Memory B cell (primary cell): ENCODE measurements at regions not wholly inside any gene's neighbourhood (a gene's known extent, or its start where the extent isn't known, plus 50 kb on each side); places are given as distances from the start of the nearest gene placed in this dataset.
"Not testable (repeated sequence)": the region's sequence is repeated elsewhere in the genome, so short reads cannot be mapped to it uniquely, and the experiment has no call there.

ENCODE experiments used
- ATAC-seq: fragments of 150-1000 bp; cut with Tn5 transposase; 2 replicates; pipeline ENCODE4 v1.10.0; 2021; ENCODE audit warnings: low read depth, mild to moderate bottlenecking, moderate library complexity
- DNase-seq, 2 donors: peaks; one replicate each; pipeline ENCODE4 v3.0.0; 2022; ENCODE audit warnings: low spot score in 2 of 2
- H3K27ac Mint-ChIP-seq: one replicate; pipeline ENCODE4 v1.8.0; 2022; ENCODE audit warnings: mild to moderate bottlenecking, moderate library complexity, mixed read lengths
- H3K27me3 Mint-ChIP-seq: one replicate; pipeline ENCODE4 v1.8.0; 2022; ENCODE audit warnings: mixed read lengths
- H3K36me3 Mint-ChIP-seq: one replicate; pipeline ENCODE4 v1.8.0; 2022; ENCODE audit warnings: mild to moderate bottlenecking, mixed read lengths
- H3K4me1 Mint-ChIP-seq: one replicate; pipeline ENCODE4 v1.8.0; 2022; ENCODE audit warnings: mixed read lengths
- H3K4me3 Mint-ChIP-seq: one replicate; pipeline ENCODE4 v1.8.0; 2022; ENCODE audit warnings: mild to moderate bottlenecking, moderate library complexity, mixed read lengths
- H3K9me3 Mint-ChIP-seq: one replicate; pipeline ENCODE4 v1.8.0; 2022; ENCODE audit warnings: mixed read lengths

DNA sequence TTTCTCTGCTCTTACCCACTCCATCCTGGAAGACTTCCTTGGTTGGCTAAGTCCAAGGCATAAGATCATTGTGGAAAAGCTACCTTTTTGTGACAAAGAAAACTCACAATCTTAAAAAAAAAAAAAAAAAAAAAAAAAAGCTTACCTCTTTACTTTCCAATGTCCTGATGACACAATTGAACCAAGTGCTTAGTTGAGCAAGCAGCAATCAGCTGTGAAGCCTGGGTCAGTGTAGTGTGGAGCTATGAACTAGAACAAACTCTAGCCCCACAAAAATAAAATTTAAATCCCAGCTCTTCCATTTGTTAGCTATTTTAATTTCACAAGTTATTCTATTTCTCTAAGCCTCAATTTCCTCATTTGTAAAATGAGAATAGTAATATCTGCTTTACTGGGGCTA is 647.6 kb downstream of the LMO4 start:
- no peak overlapping the region for H3K27ac Mint-ChIP-seq
- no peak overlapping the region for H3K4me3 Mint-ChIP-seq
- no peak for ATAC-seq
- H3K36me3 Mint-ChIP-seq = no peaks in the 10 kb centered on the region
- H3K27me3 Mint-ChIP-seq = peaks cover 2% of the 10 kb centered on the region
- DNase-seq = no peak
- H3K9me3 Mint-ChIP-seq = no peaks in the 10 kb centered on the region
- no peaks in the 10 kb centered on the region for H3K4me1 Mint-ChIP-seq

DNA sequence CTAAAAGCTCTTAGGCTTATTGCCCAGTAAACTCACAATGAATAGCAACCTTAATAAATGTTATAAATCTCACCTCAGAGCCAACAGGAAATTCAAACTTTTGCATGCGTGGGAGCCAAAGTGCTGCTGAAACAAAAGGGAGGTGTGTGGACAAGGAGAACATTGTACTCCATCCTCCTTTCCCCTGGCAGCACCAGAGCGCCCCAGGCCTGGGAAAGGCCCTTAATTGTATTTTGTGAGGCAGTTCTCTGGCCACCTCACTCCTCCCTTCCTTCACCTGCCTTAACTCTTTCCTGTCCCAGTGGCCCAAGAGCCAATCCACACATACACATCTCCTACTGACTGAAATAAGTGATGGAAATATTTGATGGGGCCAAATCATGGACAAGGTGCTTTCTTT is 648.5 kb downstream of the LMO4 start:
- no peak overlapping the region for H3K27ac Mint-ChIP-seq

DNA sequence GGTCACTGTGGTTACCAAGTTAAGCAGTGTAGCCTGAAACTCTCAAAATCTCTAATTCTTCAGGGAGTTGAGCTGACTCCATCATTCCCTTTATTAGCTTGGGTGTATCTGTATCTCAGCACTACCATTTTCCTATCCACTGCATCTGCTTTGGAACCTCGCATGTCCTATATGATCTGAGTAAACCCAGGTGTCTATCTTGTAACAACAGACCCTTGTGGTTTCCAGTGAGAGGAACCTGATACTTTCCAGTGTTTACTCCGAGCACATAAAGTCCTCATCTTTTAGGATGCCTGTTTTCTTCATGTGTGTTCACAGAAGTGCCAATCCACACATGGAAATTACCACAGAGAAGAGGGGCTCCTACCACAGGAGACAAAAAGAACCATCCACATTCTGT is 650.4 kb downstream of the LMO4 start:
- H3K4me3 Mint-ChIP-seq = no peak overlapping the region
- no peak overlapping the region for H3K27ac Mint-ChIP-seq
- no peaks in the 10 kb centered on the region for H3K36me3 Mint-ChIP-seq
- peaks cover 6% of the 10 kb centered on the region for H3K27me3 Mint-ChIP-seq
- DNase-seq = no peak
- H3K9me3 Mint-ChIP-seq = no peaks in the 10 kb centered on the region
- no peak for ATAC-seq
- H3K4me1 Mint-ChIP-seq = no peaks in the 10 kb centered on the region

More for the DNA sequence above, 648.5 kb downstream of the LMO4 start:
- H3K4me3 Mint-ChIP-seq = no peak overlapping the region
- DNase-seq (no peak), ATAC-seq (no peak)
- H3K36me3 Mint-ChIP-seq = no peaks in the 10 kb centered on the region
- no peaks in the 10 kb centered on the region for H3K4me1 Mint-ChIP-seq
- peaks cover 2% of the 10 kb centered on the region for H3K27me3 Mint-ChIP-seq
- no peaks in the 10 kb centered on the region for H3K9me3 Mint-ChIP-seq

DNA sequence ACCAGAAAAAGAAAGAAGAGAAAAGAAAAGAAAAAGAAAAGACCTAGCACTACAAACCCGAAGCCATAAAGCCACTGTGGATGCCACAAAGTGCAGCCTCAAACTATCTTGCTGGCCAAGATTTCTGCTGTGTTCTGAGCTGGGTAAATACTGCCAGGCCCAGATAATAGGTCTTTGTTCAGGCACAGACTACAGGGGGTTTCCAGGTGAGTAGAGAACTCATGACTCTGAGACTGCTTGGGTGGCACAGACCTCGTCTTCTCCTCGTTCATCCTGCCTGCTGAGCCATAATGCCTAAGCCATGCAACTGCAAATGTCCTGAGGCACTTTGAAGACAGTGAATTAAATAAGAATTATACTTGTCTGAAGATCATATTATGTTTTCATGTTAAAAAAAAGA is 651.8 kb downstream of the LMO4 start:
- Mint-ChIP-seq H3K36me3 (no peaks in the 10 kb centered on the region), H3K4me1 (no peaks in the 10 kb centered on the region), H3K27ac (no peak overlapping the region), H3K27me3 (peaks cover 8% of the 10 kb centered on the region), H3K9me3 (no peaks in the 10 kb centered on the region), H3K4me3 (no peak overlapping the region)
- DNase-seq = no peak
- no peak for ATAC-seq

DNA sequence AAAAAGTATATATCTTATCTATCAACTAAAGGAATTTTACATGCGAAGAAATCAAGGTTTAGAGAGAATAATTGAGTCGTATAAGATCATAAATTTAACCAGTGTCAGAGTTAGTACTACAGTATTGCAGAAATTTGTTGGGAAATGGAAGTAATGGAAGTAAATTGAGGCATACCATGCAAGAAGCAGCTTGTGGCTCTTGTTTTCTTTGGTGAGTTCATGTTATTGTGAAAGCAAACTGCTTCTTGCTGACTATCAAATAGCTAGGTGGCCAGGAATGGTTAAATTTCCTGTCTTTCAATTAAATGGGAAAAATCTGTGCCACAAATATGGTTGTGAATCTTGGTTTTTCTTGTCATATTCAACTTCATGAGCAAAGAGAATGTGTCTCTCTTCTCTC is 652.7 kb downstream of the LMO4 start:
- H3K4me1 Mint-ChIP-seq = no peaks in the 10 kb centered on the region
- no peaks in the 10 kb centered on the region for H3K9me3 Mint-ChIP-seq
- no peak for ATAC-seq
- DNase-seq = no peak
- no peak overlapping the region for H3K27ac Mint-ChIP-seq
- H3K27me3 Mint-ChIP-seq = peaks cover 8% of the 10 kb centered on the region
- no peaks in the 10 kb centered on the region for H3K36me3 Mint-ChIP-seq
- H3K4me3 Mint-ChIP-seq = no peak overlapping the region

DNA sequence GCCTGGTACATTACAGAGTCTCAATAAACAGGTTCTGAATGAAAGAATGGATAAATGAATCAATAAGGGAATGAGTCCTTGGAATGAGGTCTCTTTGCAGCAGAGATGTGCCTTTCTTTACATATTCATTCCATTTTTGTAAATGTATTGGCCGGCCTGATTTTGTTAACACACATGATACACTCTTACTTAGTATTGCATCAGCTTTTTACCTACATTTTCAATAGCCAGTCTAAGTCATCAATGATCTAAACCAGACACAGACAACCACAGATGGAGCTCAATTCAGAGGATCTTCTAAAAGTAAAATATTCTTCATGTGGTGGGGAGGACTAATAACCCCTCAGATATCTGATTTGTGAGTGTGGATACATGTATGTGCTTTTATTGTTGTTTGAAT is 653.1 kb downstream of the LMO4 start:
- no peak for ATAC-seq
- no peak for DNase-seq
- no peaks in the 10 kb centered on the region for H3K4me1 Mint-ChIP-seq
- peaks cover 8% of the 10 kb centered on the region for H3K27me3 Mint-ChIP-seq
- H3K4me3 Mint-ChIP-seq = no peak overlapping the region
- no peaks in the 10 kb centered on the region for H3K9me3 Mint-ChIP-seq
- no peaks in the 10 kb centered on the region for H3K36me3 Mint-ChIP-seq
- no peak overlapping the region for H3K27ac Mint-ChIP-seq

DNA sequence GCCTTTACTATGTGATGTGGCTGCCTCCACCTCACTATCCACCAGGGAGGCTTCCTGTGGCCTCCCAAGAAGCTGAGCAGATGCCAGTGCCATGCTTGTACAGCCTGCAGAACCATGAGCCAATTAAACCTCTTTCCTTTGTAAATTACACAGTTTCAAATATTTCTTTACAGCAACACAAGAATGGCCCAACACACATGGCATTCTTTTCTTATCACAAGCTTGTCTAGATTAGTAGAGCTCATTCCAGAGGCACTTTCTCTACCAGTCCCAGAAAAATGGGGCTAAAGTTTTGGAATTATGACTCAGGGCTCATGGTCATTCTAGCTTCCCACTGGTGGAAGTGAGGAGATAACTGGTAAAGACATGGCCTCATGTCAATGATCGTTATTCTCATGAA is 655.2 kb downstream of the LMO4 start:
- H3K36me3 Mint-ChIP-seq = no peaks in the 10 kb centered on the region
- no peak overlapping the region for H3K4me3 Mint-ChIP-seq
- H3K27me3 Mint-ChIP-seq = peaks cover 8% of the 10 kb centered on the region
- ATAC-seq (no peak), DNase-seq (no peak)
- H3K27ac Mint-ChIP-seq = no peak overlapping the region
- no peaks in the 10 kb centered on the region for H3K4me1 Mint-ChIP-seq
- H3K9me3 Mint-ChIP-seq = no peaks in the 10 kb centered on the region

DNA sequence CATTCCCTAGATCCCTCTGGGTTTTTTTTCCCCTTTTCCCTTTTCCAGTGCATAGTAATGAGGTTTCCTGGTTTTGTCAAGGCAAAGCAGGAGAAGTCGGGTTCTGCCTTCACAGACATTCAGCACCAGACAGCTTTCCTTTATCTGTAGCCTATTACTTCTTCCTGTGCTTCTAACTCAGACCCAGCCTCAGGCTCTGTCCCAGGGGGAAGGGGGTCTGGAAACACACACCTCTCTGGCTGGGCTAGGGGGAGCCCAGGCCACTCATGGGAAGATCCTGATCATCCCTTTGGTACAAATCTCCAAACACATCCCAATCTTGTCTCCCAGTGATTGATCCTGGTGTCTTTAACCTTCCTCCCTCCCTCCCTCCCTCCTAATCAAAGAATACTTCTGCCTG is 656.4 kb downstream of the LMO4 start:
- ATAC-seq (no peak), DNase-seq (no peak)
- no peaks in the 10 kb centered on the region for H3K4me1 Mint-ChIP-seq
- H3K27me3 Mint-ChIP-seq = peaks cover 8% of the 10 kb centered on the region
- no peak overlapping the region for H3K27ac Mint-ChIP-seq
- no peaks in the 10 kb centered on the region for H3K9me3 Mint-ChIP-seq
- no peak overlapping the region for H3K4me3 Mint-ChIP-seq
- no peaks in the 10 kb centered on the region for H3K36me3 Mint-ChIP-seq

DNA sequence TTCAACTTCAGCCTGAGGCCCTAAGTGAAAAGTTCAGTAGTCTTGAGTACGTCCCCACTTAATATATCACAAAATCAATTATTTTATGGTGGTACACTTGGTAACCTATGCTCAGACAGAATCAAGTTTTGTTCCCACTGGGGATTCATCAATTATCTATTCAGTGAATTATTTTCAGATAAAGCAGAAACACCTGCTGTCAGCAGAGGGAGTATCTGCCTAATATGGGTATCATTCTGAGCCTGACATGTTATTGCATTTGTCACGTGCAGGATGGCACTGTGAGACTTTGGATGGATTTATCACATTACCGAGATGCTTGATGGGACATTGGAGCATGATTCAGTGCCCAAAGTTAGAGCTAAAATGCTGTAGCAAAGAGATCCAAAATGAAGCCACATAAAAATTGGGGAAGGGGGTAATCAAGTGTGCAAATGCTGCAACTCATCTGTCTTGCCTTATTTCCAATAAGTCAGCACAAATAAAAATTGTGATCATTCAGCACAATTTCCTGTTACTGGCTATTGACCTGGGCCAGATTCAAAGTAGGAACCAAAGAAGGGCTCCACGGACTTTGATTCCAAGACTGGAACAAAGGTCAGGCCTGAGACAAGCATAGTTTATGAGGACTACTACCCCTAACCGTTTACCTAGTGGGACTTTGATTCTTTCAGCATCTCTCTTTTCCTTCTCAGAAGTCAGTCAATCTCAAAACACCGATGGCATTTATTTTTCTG is 657.6 kb downstream of the LMO4 start:
- no peak for ATAC-seq
- Mint-ChIP-seq H3K27me3 (peaks cover 6% of the 10 kb centered on the region), H3K4me1 (no peaks in the 10 kb centered on the region), H3K36me3 (no peaks in the 10 kb centered on the region), H3K9me3 (no peaks in the 10 kb centered on the region), H3K27ac (no peak overlapping the region), H3K4me3 (no peak overlapping the region)
- no peak for DNase-seq

DNA sequence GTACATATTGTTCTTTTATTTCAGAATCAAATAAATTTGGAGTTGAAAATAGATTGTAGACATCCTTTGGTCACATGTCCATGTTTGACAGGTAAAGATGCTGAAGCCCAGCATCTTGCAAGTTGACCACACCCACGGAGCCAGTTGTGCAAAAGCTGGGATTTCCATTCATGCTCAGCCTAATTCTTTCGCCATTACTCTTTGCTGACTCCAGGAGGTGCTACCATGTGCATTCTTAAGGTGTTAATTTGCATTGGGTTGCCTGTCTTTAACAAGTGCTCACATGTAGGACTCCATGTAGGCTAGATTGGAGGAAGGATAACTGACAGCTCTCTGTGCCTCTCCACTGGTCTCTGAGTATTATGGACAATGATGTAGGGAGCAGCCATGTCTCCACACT is 660.7 kb downstream of the LMO4 start:
- H3K9me3 Mint-ChIP-seq = no peaks in the 10 kb centered on the region
- no peak overlapping the region for H3K4me3 Mint-ChIP-seq
- ATAC-seq = no peak
- H3K36me3 Mint-ChIP-seq = no peaks in the 10 kb centered on the region
- no peak for DNase-seq
- no peak overlapping the region for H3K27ac Mint-ChIP-seq
- H3K27me3 Mint-ChIP-seq = no peaks in the 10 kb centered on the region
- H3K4me1 Mint-ChIP-seq = no peaks in the 10 kb centered on the region

DNA sequence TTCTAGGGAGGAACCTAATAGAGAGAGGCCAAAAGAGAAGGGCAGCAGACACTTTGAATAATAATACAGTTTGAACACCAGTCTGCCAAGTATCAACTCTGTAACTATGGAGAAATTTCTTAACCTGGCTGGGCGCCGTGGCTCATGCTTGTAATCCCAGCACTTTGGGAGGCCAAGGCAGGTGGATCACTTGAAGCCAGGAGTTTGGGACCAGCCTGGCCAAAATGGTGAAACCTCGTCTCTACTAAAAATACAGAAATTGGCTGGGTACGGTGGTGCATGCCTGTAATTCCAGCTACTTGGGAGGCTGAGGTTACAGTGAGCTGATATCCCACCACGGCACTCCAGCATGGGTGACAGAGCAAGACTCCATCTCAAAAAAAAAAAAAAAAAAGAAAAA is 663.9 kb downstream of the LMO4 start:
- not testable (repeated sequence) for H3K27ac Mint-ChIP-seq, ATAC-seq, H3K4me3 Mint-ChIP-seq, H3K27me3 Mint-ChIP-seq, H3K36me3 Mint-ChIP-seq, H3K9me3 Mint-ChIP-seq, H3K4me1 Mint-ChIP-seq, DNase-seq

DNA sequence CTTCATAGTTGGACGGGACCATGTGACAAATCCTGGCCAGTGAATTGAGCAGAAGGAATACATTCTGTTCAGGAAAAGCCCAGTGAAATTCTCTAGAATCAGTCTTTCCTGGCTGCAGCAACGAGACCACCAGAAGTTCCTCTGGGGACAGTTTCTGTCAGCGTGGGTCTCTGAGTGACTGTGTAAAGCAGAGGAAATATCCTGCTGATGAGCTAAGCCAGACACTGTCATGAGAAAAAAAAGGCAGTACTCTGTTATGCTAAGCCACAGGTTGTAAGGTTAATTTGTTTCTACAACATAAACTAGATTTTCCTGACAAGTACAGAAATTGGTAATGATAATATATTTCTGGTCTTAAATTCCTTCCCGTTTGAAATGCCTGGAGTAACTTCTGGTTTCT is 664.4 kb downstream of the LMO4 start:
- H3K4me3 Mint-ChIP-seq = no peak overlapping the region
- H3K36me3 Mint-ChIP-seq = no peaks in the 10 kb centered on the region
- ATAC-seq (no peak), DNase-seq (no peak)
- H3K27me3 Mint-ChIP-seq = peaks cover 3% of the 10 kb centered on the region
- H3K9me3 Mint-ChIP-seq = no peaks in the 10 kb centered on the region
- no peak overlapping the region for H3K27ac Mint-ChIP-seq
- H3K4me1 Mint-ChIP-seq = no peaks in the 10 kb centered on the region

DNA sequence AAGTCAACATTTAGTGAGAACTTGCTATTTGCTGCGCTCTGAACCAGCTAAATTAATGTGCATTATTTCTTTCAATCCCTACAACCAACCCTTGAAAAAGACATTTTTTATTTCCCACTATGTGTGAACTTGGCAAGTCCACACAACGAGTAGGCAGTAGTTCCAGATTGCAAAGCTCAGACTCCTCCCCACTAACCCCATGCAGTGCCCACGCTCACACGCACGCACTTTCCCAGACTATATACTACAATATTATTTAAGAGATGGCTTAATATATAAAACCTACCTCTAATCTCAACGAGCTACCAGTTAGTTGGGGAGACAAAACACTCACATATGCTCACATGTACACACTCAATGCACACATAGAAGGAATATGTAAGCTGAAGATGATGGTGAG is 671.2 kb downstream of the LMO4 start:
- no peaks in the 10 kb centered on the region for H3K9me3 Mint-ChIP-seq
- DNase-seq = no peak
- H3K4me1 Mint-ChIP-seq = no peaks in the 10 kb centered on the region
- no peak for ATAC-seq
- H3K36me3 Mint-ChIP-seq = no peaks in the 10 kb centered on the region
- peaks cover 14% of the 10 kb centered on the region for H3K27me3 Mint-ChIP-seq
- H3K4me3 Mint-ChIP-seq = no peak overlapping the region
- no peak overlapping the region for H3K27ac Mint-ChIP-seq

DNA sequence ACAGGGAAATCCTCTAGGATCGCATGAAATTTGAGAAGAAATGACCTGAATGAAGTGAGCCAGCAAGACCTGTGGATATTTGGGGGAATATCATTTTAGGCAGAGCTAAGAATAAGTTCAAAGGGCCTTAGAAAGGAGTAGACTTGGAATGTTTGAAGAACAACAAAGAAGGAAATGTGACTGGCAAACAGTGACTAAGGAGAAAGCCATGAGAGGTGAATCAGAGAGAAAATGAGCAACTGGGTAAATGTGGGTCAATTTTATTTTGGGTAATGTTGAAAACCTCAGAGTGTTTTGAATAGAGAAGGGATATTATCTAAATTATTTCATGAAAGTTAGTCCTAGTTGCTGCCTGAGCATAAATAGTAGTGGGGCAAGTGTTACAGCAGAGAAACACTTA is 672.8 kb downstream of the LMO4 start:
- Mint-ChIP-seq H3K4me3 (no peak overlapping the region), H3K27ac (no peak overlapping the region), H3K4me1 (no peaks in the 10 kb centered on the region), H3K9me3 (no peaks in the 10 kb centered on the region), H3K36me3 (no peaks in the 10 kb centered on the region), H3K27me3 (peaks cover 11% of the 10 kb centered on the region)
- no peak for DNase-seq
- no peak for ATAC-seq

DNA sequence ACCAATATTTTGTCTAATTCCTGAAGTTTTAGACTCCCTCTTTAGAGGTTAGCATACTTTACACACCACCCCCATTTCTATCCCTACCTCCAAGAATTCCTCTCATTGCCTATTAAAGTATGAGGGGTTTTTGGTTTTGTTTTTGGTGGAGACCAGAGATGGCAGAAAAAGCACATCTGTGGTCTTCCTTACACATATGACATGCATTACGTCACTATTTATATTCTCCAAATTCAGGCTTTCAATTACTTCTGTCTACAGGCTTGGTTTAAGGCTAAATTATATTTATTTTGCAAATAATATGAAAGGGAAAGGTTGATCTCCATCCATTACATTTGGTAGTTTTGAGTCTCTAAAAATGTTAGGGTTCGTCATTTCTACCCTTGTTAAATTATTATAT is 674.6 kb downstream of the LMO4 start:
- Mint-ChIP-seq H3K4me3 (no peak overlapping the region), H3K9me3 (no peaks in the 10 kb centered on the region), H3K36me3 (no peaks in the 10 kb centered on the region), H3K4me1 (no peaks in the 10 kb centered on the region), H3K27me3 (peaks cover 11% of the 10 kb centered on the region), H3K27ac (no peak overlapping the region)
- DNase-seq (no peak), ATAC-seq (no peak)
